ENCODE measurements at regions not wholly inside any gene's neighbourhood (a gene's known extent, or its start where the extent isn't known, plus 50 kb on each side); places are given as distances from the start of the nearest gene placed in this dataset.
"Not testable (repeated sequence)": the region's sequence is repeated elsewhere in the genome, so short reads cannot be mapped to it uniquely, and the experiment has no call there.

GRCh38 chr12:131287015-131287937, 333.6 kb downstream of the ADGRD1 start:
- Histone ChIP-seq H3K9ac (ENCODE audit: low read length) (no peak overlapping the region), H3K27me3 (ENCODE audit: control insufficient read depth, insufficient read depth, low read length) (no peaks in the 10 kb centered on the region), H3K36me3 (ENCODE audit: control insufficient read depth, insufficient read depth, low read length) (no peaks in the 10 kb centered on the region), H3K4me1 (ENCODE audit: control insufficient read depth, insufficient read depth, low read length) (no peaks in the 10 kb centered on the region), H3K4me3 (ENCODE audit: low read length) (no peak overlapping the region), H3K27ac (ENCODE audit: low read depth, low read length) (no peak overlapping the region)

GRCh38 chr12:131287938-131288764, 334.4 kb downstream of the ADGRD1 start:
- Histone ChIP-seq H3K9ac (ENCODE audit: low read length) (no peak overlapping the region), H3K27ac (ENCODE audit: low read depth, low read length) (no peak overlapping the region), H3K4me1 (ENCODE audit: control insufficient read depth, insufficient read depth, low read length) (no peaks in the 10 kb centered on the region), H3K27me3 (ENCODE audit: control insufficient read depth, insufficient read depth, low read length) (no peaks in the 10 kb centered on the region), H3K36me3 (ENCODE audit: control insufficient read depth, insufficient read depth, low read length) (no peaks in the 10 kb centered on the region), H3K4me3 (ENCODE audit: low read length) (no peak overlapping the region)

- not testable (repeated sequence) for H3K27me3 ChIP-seq (ENCODE audit: control insufficient read depth, insufficient read depth, low read length); H3K36me3 ChIP-seq (ENCODE audit: control insufficient read depth, insufficient read depth, low read length); H3K4me3 ChIP-seq (ENCODE audit: low read length); H3K4me1 ChIP-seq (ENCODE audit: control insufficient read depth, insufficient read depth, low read length); H3K9ac ChIP-seq (ENCODE audit: low read length); H3K27ac ChIP-seq (ENCODE audit: low read depth, low read length)
These were observed 335.3 kb downstream of the ADGRD1 start for GRCh38 chr12:131288765-131289695.

- not testable (repeated sequence) for H3K27ac ChIP-seq (ENCODE audit: low read depth, low read length); H3K27me3 ChIP-seq (ENCODE audit: control insufficient read depth, insufficient read depth, low read length); H3K9ac ChIP-seq (ENCODE audit: low read length); H3K4me3 ChIP-seq (ENCODE audit: low read length); H3K4me1 ChIP-seq (ENCODE audit: control insufficient read depth, insufficient read depth, low read length); H3K36me3 ChIP-seq (ENCODE audit: control insufficient read depth, insufficient read depth, low read length)
These were observed 336.1 kb downstream of the ADGRD1 start for GRCh38 chr12:131289807-131290206.

GRCh38 chr12:131290255-131290959, 336.7 kb downstream of the ADGRD1 start:
- Histone ChIP-seq H3K36me3 (ENCODE audit: control insufficient read depth, insufficient read depth, low read length) (no peaks in the 10 kb centered on the region), H3K4me1 (ENCODE audit: control insufficient read depth, insufficient read depth, low read length) (no peaks in the 10 kb centered on the region), H3K27ac (ENCODE audit: low read depth, low read length) (no peak overlapping the region), H3K9ac (ENCODE audit: low read length) (no peak overlapping the region), H3K27me3 (ENCODE audit: control insufficient read depth, insufficient read depth, low read length) (no peaks in the 10 kb centered on the region), H3K4me3 (ENCODE audit: low read length) (no peak overlapping the region)

- H3K36me3 ChIP-seq (ENCODE audit: control insufficient read depth, insufficient read depth, low read length); H3K4me1 ChIP-seq (ENCODE audit: control insufficient read depth, insufficient read depth, low read length); H3K27me3 ChIP-seq (ENCODE audit: control insufficient read depth, insufficient read depth, low read length); H3K9ac ChIP-seq (ENCODE audit: low read length); H3K27ac ChIP-seq (ENCODE audit: low read depth, low read length); H3K4me3 ChIP-seq (ENCODE audit: low read length): not testable (repeated sequence)
These were observed 339.6 kb downstream of the ADGRD1 start for GRCh38 chr12:131293071-131294015.

- not testable (repeated sequence) for H3K9ac ChIP-seq (ENCODE audit: low read length); H3K4me3 ChIP-seq (ENCODE audit: low read length); H3K36me3 ChIP-seq (ENCODE audit: control insufficient read depth, insufficient read depth, low read length); H3K27ac ChIP-seq (ENCODE audit: low read depth, low read length); H3K27me3 ChIP-seq (ENCODE audit: control insufficient read depth, insufficient read depth, low read length); H3K4me1 ChIP-seq (ENCODE audit: control insufficient read depth, insufficient read depth, low read length)
These were observed 341.0 kb downstream of the ADGRD1 start for GRCh38 chr12:131294716-131295115.

GRCh38 chr12:131295117-131295516, 341.4 kb downstream of the ADGRD1 start:
- H3K4me1 ChIP-seq (ENCODE audit: control insufficient read depth, insufficient read depth, low read length); H3K4me3 ChIP-seq (ENCODE audit: low read length); H3K9ac ChIP-seq (ENCODE audit: low read length); H3K27me3 ChIP-seq (ENCODE audit: control insufficient read depth, insufficient read depth, low read length); H3K36me3 ChIP-seq (ENCODE audit: control insufficient read depth, insufficient read depth, low read length); H3K27ac ChIP-seq (ENCODE audit: low read depth, low read length): not testable (repeated sequence)

GRCh38 chr12:131295559-131295958, 341.9 kb downstream of the ADGRD1 start:
- H3K27ac ChIP-seq (ENCODE audit: low read depth, low read length); H3K4me1 ChIP-seq (ENCODE audit: control insufficient read depth, insufficient read depth, low read length); H3K36me3 ChIP-seq (ENCODE audit: control insufficient read depth, insufficient read depth, low read length); H3K27me3 ChIP-seq (ENCODE audit: control insufficient read depth, insufficient read depth, low read length); H3K4me3 ChIP-seq (ENCODE audit: low read length); H3K9ac ChIP-seq (ENCODE audit: low read length): not testable (repeated sequence)

GRCh38 chr12:131296136-131296535, 342.4 kb downstream of the ADGRD1 start:
- H3K9ac ChIP-seq (ENCODE audit: low read length); H3K27ac ChIP-seq (ENCODE audit: low read depth, low read length); H3K36me3 ChIP-seq (ENCODE audit: control insufficient read depth, insufficient read depth, low read length); H3K4me1 ChIP-seq (ENCODE audit: control insufficient read depth, insufficient read depth, low read length); H3K27me3 ChIP-seq (ENCODE audit: control insufficient read depth, insufficient read depth, low read length); H3K4me3 ChIP-seq (ENCODE audit: low read length): not testable (repeated sequence)

- H3K9ac ChIP-seq (ENCODE audit: low read length): not testable (repeated sequence)
These were observed 342.9 kb downstream of the ADGRD1 start for GRCh38 chr12:131296651-131297050.

More at GRCh38 chr12:131296651-131297050, 342.9 kb downstream of the ADGRD1 start:
- H3K36me3 ChIP-seq (ENCODE audit: control insufficient read depth, insufficient read depth, low read length); H3K27ac ChIP-seq (ENCODE audit: low read depth, low read length); H3K4me1 ChIP-seq (ENCODE audit: control insufficient read depth, insufficient read depth, low read length); H3K27me3 ChIP-seq (ENCODE audit: control insufficient read depth, insufficient read depth, low read length); H3K4me3 ChIP-seq (ENCODE audit: low read length): not testable (repeated sequence)

All from rectal smooth muscle tissue (tissue), 1 donor.